ENCODE measurements at regions not wholly inside any gene's neighbourhood (a gene's known extent, or its start where the extent isn't known, plus 50 kb on each side); places are given as distances from the start of the nearest gene placed in this dataset.

GRCh38 chr3:28149960-28150359 lies 91.5 kb upstream of the CMC1 start:
- CTCF ChIA-PET, result no interaction called here
- intact Hi-C loops (cut with micrococcal nuclease), result no loop called here
- H3K4me3 ChIP-seq (replicated peaks in 1 of 2; ENCODE audit: low read depth in 1 of 2, low read length in 2 of 2), result no peak overlapping the region
- H3K27me3 ChIP-seq (ENCODE audit: insufficient read depth, low read length), result no peaks in the 10 kb centered on the region
- H3K36me3 ChIP-seq (ENCODE audit: control insufficient read depth in 1 of 2, insufficient read depth in 2 of 2, low read length in 2 of 2), result no peaks in the 10 kb centered on the region
- no peaks in the 10 kb centered on the region for H3K4me1 ChIP-seq (ENCODE audit: control insufficient read depth in 1 of 2, insufficient read depth in 2 of 2, low read length in 2 of 2)
- RAD21 ChIA-PET (ENCODE audit: low non-redundant PET in 1 of 2, low total read pairs in 2 of 2, uncharacterized antibody in 2 of 2, unreplicated experiment in 2 of 2), result no interaction called here
- TF ChIP-seq CEBPB (IDR thresholded peaks at IDR 0.05; ENCODE audit: low read depth), result no peak
- TF ChIP-seq REST (IDR thresholded peaks at IDR 0.05; ENCODE audit: low read depth), result no peak
- no peak for TF ChIP-seq ATF3 (IDR thresholded peaks at IDR 0.05)
- no peak for TF ChIP-seq ELF1 (IDR thresholded peaks at IDR 0.05; ENCODE audit: borderline replicate concordance, low read depth)
- no peak for TF ChIP-seq SRF (IDR thresholded peaks at IDR 0.05; ENCODE audit: low read depth)
- TF ChIP-seq POLR2A (IDR thresholded peaks at IDR 0.05; ENCODE audit: borderline replicate concordance, extremely low read depth, insufficient read depth, insufficient read length), result no peak
- no peak for TF ChIP-seq POLR2AphosphoS5 (IDR thresholded peaks at IDR 0.05; ENCODE audit: low read depth, low read length)
- H3K9ac ChIP-seq (ENCODE audit: low read length), result no peak overlapping the region
- H4K20me1 ChIP-seq (ENCODE audit: insufficient read depth), result no peaks in the 10 kb centered on the region
- BruUV-seq (replicated peaks), result no TSS peak
- H3K4me2 ChIP-seq (ENCODE audit: low read length), result no peak overlapping the region
- POLR2A ChIA-PET, result no interaction called here
- no peaks in the 10 kb centered on the region for H3K9me3 ChIP-seq (ENCODE audit: control insufficient read depth in 1 of 2, insufficient read depth in 1 of 2, low read depth in 1 of 2, low read length in 2 of 2)
- no peak overlapping the region for H2AFZ ChIP-seq (ENCODE audit: low read depth, low read length, poor library complexity, severe bottlenecking)
- H3K9me2 ChIP-seq (ENCODE audit: insufficient read depth), result no peaks in the 10 kb centered on the region
- no peak overlapping the region for H3K27ac ChIP-seq (ENCODE audit: low read depth, low read length)
- no peaks in the 10 kb centered on the region for H3K79me2 ChIP-seq (ENCODE audit: insufficient read depth, low read length)
- DNase-seq (ENCODE audit: low read depth, low spot score) (no peak), ATAC-seq (no peak)
